Colon (tissue), 2 donors: ENCODE measurements at regions not wholly inside any gene's neighbourhood (a gene's known extent, or its start where the extent isn't known, plus 50 kb on each side); places are given as distances from the start of the nearest gene placed in this dataset.
"Not testable (repeated sequence)": the region's sequence is repeated elsewhere in the genome, so short reads cannot be mapped to it uniquely, and the experiment has no call there.

ENCODE experiments used
- FAIRE-seq: peaks from 2 replicates; lab custom pipeline; 2012; peaks lifted over from hg19 to GRCh38; lab: Jason Lieb, UNC
- donor health status: control.
- donor health status: control.

GRCh38 chr10:9296190-9296589 lies 1241.7 kb downstream of the GATA3 start:
- FAIRE-seq, result no peak

GRCh38 chr10:9297580-9297979 lies 1243.1 kb downstream of the GATA3 start:
- no peak for FAIRE-seq

- FAIRE-seq, result no peak
Measured at GRCh38 chr10:9299966-9300365, 1245.5 kb downstream of the GATA3 start.

GRCh38 chr10:9301148-9301547 lies 1246.7 kb downstream of the GATA3 start:
- FAIRE-seq, result no peak

GRCh38 chr10:9301554-9301953 lies 1247.1 kb downstream of the GATA3 start:
- no peak for FAIRE-seq

GRCh38 chr10:9302140-9302746 lies 1247.8 kb downstream of the GATA3 start:
- FAIRE-seq, result peak; percentile 53

- no peak for FAIRE-seq
Measured at GRCh38 chr10:9305018-9305655, 1250.6 kb downstream of the GATA3 start.

GRCh38 chr10:9311702-9312499 lies 1257.4 kb downstream of the GATA3 start:
- no peak for FAIRE-seq

- FAIRE-seq, result no peak
Measured at GRCh38 chr10:9315292-9315691, 1260.8 kb downstream of the GATA3 start.

GRCh38 chr10:9331583-9332008 lies 1277.1 kb downstream of the GATA3 start:
- FAIRE-seq, result peak; percentile 75

- no peak for FAIRE-seq
Measured at GRCh38 chr10:9334270-9334669, 1279.8 kb downstream of the GATA3 start.

GRCh38 chr10:9339716-9340115 lies 1285.2 kb downstream of the GATA3 start:
- FAIRE-seq, result no peak

- no peak for FAIRE-seq
Measured at GRCh38 chr10:9342885-9343570, 1288.5 kb downstream of the GATA3 start.

- not testable (repeated sequence) for FAIRE-seq
Measured at GRCh38 chr10:9347933-9348332, 1293.4 kb downstream of the GATA3 start.

GRCh38 chr10:9357471-9357870 lies 1303.0 kb downstream of the GATA3 start:
- FAIRE-seq, result no peak

GRCh38 chr10:9362721-9363120 lies 1308.2 kb downstream of the GATA3 start:
- FAIRE-seq, result no peak

GRCh38 chr10:9379183-9379582 lies 1324.7 kb downstream of the GATA3 start:
- FAIRE-seq, result no peak

- no peak for FAIRE-seq
Measured at GRCh38 chr10:9381733-9382532, 1327.4 kb downstream of the GATA3 start.

- FAIRE-seq, result no peak
Measured at GRCh38 chr10:9382533-9382866, 1328.0 kb downstream of the GATA3 start.

- no peak for FAIRE-seq
Measured at GRCh38 chr10:9390516-9390915, 1336.0 kb downstream of the GATA3 start.

GRCh38 chr10:9399275-9399983 lies 1344.9 kb downstream of the GATA3 start:
- FAIRE-seq, result no peak
